ENCODE measurements at regions not wholly inside any gene's neighbourhood (a gene's known extent, or its start where the extent isn't known, plus 50 kb on each side); places are given as distances from the start of the nearest gene placed in this dataset.

DNA sequence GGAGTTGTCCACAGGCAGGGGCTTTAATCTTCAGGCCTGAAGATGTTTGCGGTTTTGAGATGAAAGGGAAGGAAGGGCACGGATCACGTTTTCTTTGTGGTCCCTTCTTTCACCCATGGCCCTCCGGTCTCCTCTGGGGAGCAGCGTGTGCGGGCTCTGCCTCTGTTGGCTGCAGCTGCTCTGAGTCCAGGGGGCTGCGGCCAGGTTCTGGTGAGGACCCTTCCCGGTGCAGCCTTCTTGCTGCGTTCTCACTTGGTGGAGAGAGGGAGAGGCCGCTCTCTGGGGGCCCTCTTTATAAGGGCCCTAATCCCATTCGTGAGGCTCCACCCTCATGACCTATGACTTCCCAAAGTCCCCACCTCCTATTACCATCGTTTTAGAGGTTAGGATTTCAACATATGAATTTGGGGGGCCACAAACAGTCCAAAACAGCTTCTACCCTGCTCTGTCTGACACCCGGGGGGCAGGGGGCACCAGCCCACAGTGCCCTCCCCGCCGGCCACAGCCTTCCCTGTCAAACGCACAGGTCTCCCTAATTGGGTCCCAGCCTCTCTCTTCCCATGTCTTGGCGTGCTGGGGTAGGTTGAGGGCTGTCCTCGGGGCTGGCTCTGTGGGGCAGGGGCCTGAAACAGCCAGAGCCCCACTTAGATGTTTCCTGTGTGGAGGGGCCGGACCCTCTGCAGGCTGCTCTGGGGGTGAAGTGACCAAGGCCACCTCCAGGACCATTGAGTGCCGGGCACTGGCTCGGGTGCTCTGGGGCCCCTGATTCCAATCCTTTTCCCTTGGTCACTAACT, 100.1 kb upstream of the C1orf174 start:
- Histone ChIP-seq H3K4me3 (no peak overlapping the region), H3K27me3 (peaks cover 23% of the 10 kb centered on the region), H3K9me3 (no peaks in the 10 kb centered on the region), H3K27ac (no peak overlapping the region), H3K36me3 (no peaks in the 10 kb centered on the region), H3K4me1 (no peaks in the 10 kb centered on the region)
- intact Hi-C loops (cut with DNase I): no loop called here
- no peak for TF ChIP-seq CTCF (IDR thresholded peaks at IDR 0.05)
- DNase-seq (peak; percentile 46), ATAC-seq (no peak)

DNA sequence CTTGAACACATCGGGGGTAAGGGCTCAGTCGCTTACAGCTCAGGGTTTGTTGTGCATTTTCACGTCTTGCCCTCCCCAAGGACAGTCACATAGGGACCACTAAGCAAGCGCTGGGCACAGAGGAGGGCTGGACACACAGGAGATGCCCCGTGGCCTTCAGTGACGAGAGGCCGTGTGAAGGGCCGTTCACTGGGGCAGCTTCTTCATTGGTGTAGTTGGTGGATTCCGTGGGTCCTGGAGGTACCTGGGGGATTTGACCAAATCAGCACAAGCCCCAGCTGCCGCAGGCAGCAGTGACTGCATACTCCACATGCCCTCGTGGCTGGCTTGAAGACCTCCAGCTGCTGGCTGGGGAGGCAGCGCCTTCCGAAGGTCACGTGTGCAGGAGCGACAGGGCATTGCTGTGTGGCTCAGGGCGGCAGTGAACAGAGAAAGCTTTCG, 100.8 kb upstream of the C1orf174 start:
- ATAC-seq: no peak
- Histone ChIP-seq H3K27ac (no peak overlapping the region), H3K4me1 (no peaks in the 10 kb centered on the region), H3K4me3 (no peak overlapping the region), H3K27me3 (peaks cover 17% of the 10 kb centered on the region), H3K9me3 (no peaks in the 10 kb centered on the region), H3K36me3 (no peaks in the 10 kb centered on the region)
- intact Hi-C loops (cut with DNase I): no loop called here
- no peak for TF ChIP-seq CTCF (IDR thresholded peaks at IDR 0.05)
- DNase-seq: peak; percentile 54

- TF ChIP-seq CTCF (IDR thresholded peaks at IDR 0.05): no peak
- Histone ChIP-seq H3K4me1 (no peaks in the 10 kb centered on the region), H3K9me3 (no peaks in the 10 kb centered on the region), H3K27me3 (peaks cover 16% of the 10 kb centered on the region), H3K27ac (no peak overlapping the region), H3K4me3 (no peak overlapping the region), H3K36me3 (no peaks in the 10 kb centered on the region)
- ATAC-seq (no peak), DNase-seq (peak; percentile 33)
- intact Hi-C loops (cut with DNase I): no loop called here
Observed at GRCh38 chr1:4001461-4001860, 101.4 kb upstream of the C1orf174 start.

DNA sequence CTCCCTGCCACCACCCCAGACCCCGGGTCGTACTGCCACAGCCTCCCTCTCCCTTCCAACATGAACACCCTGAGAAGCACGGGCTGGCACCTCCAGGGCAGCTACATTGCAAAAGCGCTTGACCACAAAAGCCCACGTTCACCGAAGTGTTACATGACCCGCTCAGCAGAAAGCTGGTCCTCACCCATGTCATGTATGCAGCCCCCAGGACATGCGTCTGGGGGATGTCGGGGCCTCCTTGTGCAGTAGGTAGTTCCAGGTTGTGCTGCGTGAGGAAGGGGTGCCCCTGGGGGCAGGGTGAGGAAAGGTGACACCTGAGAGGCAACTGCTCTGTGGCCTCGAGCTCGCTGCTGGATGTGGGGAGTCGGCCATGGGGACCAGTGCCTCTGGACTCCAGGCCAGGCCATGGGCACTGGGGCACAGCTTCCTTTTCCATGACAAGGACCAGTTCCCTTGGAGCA, 102.0 kb upstream of the C1orf174 start:
- Histone ChIP-seq H3K4me1 (no peaks in the 10 kb centered on the region), H3K4me3 (no peak overlapping the region), H3K9me3 (no peaks in the 10 kb centered on the region), H3K27ac (no peak overlapping the region), H3K36me3 (no peaks in the 10 kb centered on the region), H3K27me3 (peaks cover 16% of the 10 kb centered on the region)
- ATAC-seq: no peak
- intact Hi-C loops (cut with DNase I): no loop called here
- no peak for TF ChIP-seq CTCF (IDR thresholded peaks at IDR 0.05)
- peak; percentile 30 for DNase-seq

DNA sequence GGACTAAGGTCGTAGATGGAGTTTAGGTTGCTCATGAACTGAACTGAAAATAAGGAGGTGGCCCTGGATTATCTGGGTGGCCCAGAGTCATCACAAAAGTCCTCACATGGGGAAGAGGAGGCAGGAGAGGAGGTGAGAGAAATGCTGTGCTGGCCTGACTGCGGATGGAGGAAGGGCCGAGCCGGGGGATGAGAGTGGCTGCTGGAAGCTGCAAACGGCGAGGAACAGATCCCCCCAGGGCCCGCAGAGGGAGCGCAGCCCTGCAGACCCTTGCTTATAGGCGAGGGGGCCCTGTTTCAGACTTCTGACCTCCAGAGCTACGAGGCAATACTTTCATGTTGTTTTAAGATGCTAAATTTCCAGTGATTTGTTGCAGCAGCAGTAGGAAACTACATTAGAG, 102.7 kb upstream of the C1orf174 start:
- H3K4me1 ChIP-seq: no peaks in the 10 kb centered on the region
- intact Hi-C loops (cut with DNase I): no loop called here
- DNase-seq (peak; percentile 32), ATAC-seq (no peak)
- no peaks in the 10 kb centered on the region for H3K9me3 ChIP-seq
- no peaks in the 10 kb centered on the region for H3K36me3 ChIP-seq
- H3K27me3 ChIP-seq: peaks cover 16% of the 10 kb centered on the region
- H3K4me3 ChIP-seq: no peak overlapping the region
- no peak for TF ChIP-seq CTCF (IDR thresholded peaks at IDR 0.05)
- H3K27ac ChIP-seq: no peak overlapping the region
